ENCODE measurements at regions not wholly inside any gene's neighbourhood (a gene's known extent, or its start where the extent isn't known, plus 50 kb on each side); places are given as distances from the start of the nearest gene placed in this dataset.

DNA sequence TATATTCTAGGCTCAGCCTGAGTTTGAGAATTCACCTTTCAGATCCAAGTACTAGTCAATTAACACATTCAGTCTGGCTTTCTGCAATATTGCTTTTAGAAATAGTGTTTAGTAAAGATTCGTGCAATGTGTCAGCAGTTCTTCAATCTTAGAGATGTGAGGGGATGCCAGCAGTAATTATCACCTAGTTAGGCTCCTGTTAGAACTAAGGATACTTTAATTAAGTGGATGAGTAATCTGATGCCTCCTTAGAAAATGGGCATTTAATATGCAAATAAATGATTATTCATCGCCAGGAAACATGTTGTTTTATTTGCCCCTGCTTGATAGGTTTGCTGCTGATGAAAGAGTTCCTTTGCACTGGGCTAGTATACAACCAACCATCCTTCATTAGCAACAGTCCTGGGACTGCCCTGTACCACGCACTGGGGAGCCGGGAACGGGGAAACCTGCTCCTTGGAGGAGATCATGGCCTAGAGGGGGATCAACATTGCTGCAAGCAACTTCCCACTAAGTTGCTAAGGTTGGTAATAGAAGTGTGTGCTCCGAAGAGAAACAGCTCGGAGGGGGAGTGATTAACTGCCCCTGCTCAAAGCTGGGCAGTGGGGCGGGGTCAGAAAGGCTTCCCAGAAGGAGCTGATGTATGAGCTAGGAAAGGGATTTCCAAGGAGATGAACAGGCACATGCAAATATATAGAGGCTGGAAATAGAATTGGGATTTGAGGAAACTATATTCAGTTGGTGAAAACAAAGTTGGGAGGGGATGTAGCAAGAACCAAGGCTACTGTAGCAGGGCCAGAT lies 231.8 kb downstream of the DRD1 start:
- H3K9me3 ChIP-seq (ENCODE audit: control insufficient read depth in 1 of 2, low read length in 2 of 2) = no peaks in the 10 kb centered on the region
- H3K4me1 ChIP-seq (ENCODE audit: control insufficient read depth in 1 of 2, insufficient read depth in 2 of 2, low read length in 2 of 2) = no peaks in the 10 kb centered on the region
- H3K4me3 ChIP-seq (ENCODE audit: low read depth in 1 of 2, low read length in 2 of 2) = no peak overlapping the region
- H3K27ac ChIP-seq (ENCODE audit: low read length) = no peak overlapping the region
- H3K36me3 ChIP-seq (ENCODE audit: control insufficient read depth in 1 of 2, insufficient read depth in 2 of 2, low read length in 2 of 2) = no peaks in the 10 kb centered on the region
- H3K27me3 ChIP-seq (ENCODE audit: low read depth, low read length) = no peaks in the 10 kb centered on the region

DNA sequence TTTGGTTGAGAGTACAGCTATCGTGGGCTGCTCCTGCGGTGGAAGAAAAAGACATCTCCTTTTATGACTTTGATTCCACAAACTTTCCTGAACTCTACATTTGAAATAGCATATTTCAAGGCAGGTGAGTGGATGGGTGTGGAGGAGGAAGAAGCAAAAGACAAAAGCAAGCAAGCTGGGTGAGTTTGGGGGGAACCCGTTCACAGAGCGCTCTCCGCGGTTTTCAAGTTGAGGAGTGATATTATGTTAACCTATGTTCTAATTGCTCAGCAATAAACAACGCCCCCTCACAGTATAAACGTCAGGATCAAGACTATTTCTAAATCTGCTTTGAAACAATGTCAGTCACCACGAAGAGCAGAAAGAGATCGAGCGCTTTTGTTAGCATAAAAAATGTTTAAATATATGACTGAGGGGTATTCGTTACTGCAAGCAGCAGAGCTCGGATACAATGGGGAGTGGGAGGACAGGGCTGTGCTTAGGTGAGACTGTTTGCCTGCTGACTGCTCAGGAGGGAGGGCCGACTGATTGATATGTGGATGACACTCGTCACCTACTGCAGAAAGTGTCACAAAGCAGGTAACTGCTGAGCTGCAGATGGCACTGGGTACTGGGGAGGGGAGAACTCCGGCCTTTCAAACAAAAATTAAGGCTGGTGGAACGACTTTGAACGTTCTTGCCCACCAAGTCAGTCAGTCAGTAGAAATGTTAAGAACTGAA lies 236.5 kb downstream of the DRD1 start:
- no peak overlapping the region for H3K27ac ChIP-seq (ENCODE audit: low read length)
- H3K9me3 ChIP-seq (ENCODE audit: control insufficient read depth in 1 of 2, low read length in 2 of 2) = no peaks in the 10 kb centered on the region
- H3K27me3 ChIP-seq (ENCODE audit: low read depth, low read length) = no peaks in the 10 kb centered on the region
- no peaks in the 10 kb centered on the region for H3K36me3 ChIP-seq (ENCODE audit: control insufficient read depth in 1 of 2, insufficient read depth in 2 of 2, low read length in 2 of 2)
- H3K4me1 ChIP-seq (ENCODE audit: control insufficient read depth in 1 of 2, insufficient read depth in 2 of 2, low read length in 2 of 2) = no peaks in the 10 kb centered on the region
- H3K4me3 ChIP-seq (ENCODE audit: low read depth in 1 of 2, low read length in 2 of 2) = no peak overlapping the region

DNA sequence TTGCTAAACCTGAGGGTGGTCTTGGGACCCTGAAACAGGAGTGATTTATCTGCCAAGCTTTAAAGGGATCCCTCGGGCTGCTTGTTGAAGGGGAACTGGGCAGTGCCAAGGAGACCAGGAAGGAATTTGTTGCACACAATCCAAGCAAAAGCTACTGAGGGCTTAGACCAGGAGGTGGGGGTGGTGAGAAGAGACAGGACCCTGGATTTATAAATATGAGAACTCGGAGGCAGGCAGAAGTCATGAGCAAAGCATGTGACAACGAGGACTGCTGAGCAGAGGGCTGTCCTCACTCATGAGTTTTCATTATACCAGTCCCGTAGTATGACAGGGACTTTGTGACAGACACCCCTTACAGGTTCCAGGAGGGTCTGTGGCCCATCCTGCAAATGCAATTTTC lies 237.3 kb downstream of the DRD1 start:
- no peaks in the 10 kb centered on the region for H3K36me3 ChIP-seq (ENCODE audit: control insufficient read depth in 1 of 2, insufficient read depth in 2 of 2, low read length in 2 of 2)
- no peaks in the 10 kb centered on the region for H3K4me1 ChIP-seq (ENCODE audit: control insufficient read depth in 1 of 2, insufficient read depth in 2 of 2, low read length in 2 of 2)
- H3K4me3 ChIP-seq (ENCODE audit: low read depth in 1 of 2, low read length in 2 of 2) = no peak overlapping the region
- no peaks in the 10 kb centered on the region for H3K27me3 ChIP-seq (ENCODE audit: low read depth, low read length)
- H3K9me3 ChIP-seq (ENCODE audit: control insufficient read depth in 1 of 2, low read length in 2 of 2) = no peaks in the 10 kb centered on the region
- H3K27ac ChIP-seq (ENCODE audit: low read length) = no peak overlapping the region

DNA sequence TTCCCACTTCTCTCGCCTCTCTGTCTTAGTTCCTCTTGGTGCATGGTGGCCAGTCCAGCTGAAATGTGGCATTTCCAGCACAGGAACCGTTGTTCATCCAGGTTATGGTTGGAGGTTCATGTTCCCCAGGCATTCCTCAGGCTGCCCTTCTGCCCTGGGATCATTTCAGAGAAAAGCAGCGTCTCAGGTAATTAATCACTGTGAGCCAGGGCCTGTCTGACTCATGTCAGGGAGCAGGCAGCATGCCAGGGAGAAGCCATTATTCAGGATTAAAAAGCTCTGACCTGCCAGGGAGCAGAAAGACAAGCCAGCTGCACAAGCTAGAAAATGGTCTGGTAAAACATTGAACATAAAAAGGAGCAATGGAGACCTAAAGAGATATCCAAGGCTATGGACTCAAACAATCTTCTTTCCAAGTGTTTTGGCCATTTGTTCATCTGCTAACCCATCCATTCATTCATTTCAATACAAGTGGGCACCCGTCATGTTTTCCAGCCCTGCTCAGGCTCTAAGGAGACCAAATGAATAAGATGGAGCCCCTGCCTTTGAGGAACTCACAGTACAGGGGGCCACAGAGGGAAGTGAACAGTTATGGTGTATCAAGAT lies 241.4 kb downstream of the DRD1 start:
- H3K4me1 ChIP-seq (ENCODE audit: control insufficient read depth in 1 of 2, insufficient read depth in 2 of 2, low read length in 2 of 2) = no peaks in the 10 kb centered on the region
- H3K9me3 ChIP-seq (ENCODE audit: control insufficient read depth in 1 of 2, low read length in 2 of 2) = peaks cover 0 to 5% of the 10 kb centered on the region in 2 donors
- no peak overlapping the region for H3K4me3 ChIP-seq (ENCODE audit: low read depth in 1 of 2, low read length in 2 of 2)
- H3K27ac ChIP-seq (ENCODE audit: low read length) = no peak overlapping the region
- H3K36me3 ChIP-seq (ENCODE audit: control insufficient read depth in 1 of 2, insufficient read depth in 2 of 2, low read length in 2 of 2) = no peaks in the 10 kb centered on the region
- no peaks in the 10 kb centered on the region for H3K27me3 ChIP-seq (ENCODE audit: low read depth, low read length)

DNA sequence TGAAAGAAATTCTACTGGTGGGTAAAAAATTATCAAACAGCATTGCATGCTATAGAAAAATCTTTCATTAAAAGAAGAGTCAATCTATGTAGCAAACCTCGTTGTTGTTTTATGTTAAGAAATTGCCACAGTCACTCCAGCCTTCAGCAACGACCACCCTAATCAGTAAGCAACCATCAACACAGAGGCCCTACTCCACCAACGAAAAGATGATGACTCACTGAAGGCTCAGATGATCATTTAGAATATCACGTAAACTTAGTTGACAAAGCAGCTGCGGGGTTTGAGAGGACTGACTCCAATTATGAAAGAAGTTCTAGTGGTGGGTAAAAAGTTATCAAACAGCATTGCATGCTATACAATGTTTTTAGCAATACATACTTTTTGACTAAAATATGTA lies 242.6 kb downstream of the DRD1 start:
- Histone ChIP-seq H3K27ac (ENCODE audit: low read length) (no peak overlapping the region), H3K4me3 (ENCODE audit: low read depth in 1 of 2, low read length in 2 of 2) (no peak overlapping the region), H3K9me3 (ENCODE audit: control insufficient read depth in 1 of 2, low read length in 2 of 2) (peaks cover 0 to 5% of the 10 kb centered on the region in 2 donors), H3K36me3 (ENCODE audit: control insufficient read depth in 1 of 2, insufficient read depth in 2 of 2, low read length in 2 of 2) (no peaks in the 10 kb centered on the region), H3K27me3 (ENCODE audit: low read depth, low read length) (no peaks in the 10 kb centered on the region), H3K4me1 (ENCODE audit: control insufficient read depth in 1 of 2, insufficient read depth in 2 of 2, low read length in 2 of 2) (no peaks in the 10 kb centered on the region)

DNA sequence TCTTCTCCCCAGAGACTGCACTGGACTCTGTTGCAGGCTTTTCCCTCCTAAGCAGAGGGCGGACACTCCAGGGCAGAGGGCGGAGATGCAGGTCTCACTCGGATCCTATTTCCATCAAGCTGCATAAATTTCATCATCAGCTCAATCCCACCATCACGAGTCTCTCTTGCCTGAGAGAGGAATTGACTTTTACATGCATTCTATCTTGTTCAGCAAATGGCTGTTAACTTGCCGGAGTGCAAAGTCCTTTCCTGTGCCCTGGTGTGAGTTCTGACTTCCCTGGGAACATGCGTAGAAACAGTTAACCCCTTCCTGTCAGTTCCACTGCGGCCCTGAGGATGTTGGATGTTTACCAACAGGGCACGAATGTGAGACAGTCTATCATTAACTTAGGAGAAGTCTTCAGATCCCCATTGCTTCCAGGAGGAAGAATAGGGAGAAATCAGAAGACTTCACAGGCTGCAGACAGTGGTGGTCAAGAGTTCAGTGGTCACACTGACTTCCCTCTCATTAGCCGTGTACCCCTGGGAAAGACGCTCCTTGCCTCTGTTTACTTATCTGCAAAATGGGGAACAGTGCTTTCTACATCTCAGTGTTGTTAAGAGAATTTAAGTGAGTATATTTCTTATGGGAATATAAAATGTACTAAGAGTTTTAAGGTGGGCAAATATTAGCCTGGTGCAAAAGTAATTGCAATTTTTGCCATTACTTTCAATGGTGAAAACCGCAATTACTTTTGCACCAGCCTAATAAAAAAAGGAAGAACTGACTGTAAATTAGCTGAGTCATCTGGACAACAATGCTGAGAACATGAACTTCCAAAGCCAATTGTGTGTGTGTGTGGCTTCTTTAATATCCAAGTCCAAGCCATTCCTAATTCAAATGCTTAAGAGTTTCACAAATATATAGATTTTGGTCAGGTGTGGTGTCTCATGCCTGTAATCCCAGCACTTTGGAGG lies 248.0 kb downstream of the DRD1 start:
- H3K27ac ChIP-seq (ENCODE audit: low read length) = no peak overlapping the region
- no peaks in the 10 kb centered on the region for H3K36me3 ChIP-seq (ENCODE audit: control insufficient read depth in 1 of 2, insufficient read depth in 2 of 2, low read length in 2 of 2)
- H3K27me3 ChIP-seq (ENCODE audit: low read depth, low read length) = no peaks in the 10 kb centered on the region
- no peaks in the 10 kb centered on the region for H3K4me1 ChIP-seq (ENCODE audit: control insufficient read depth in 1 of 2, insufficient read depth in 2 of 2, low read length in 2 of 2)
- peaks cover 0 to 11% of the 10 kb centered on the region in 2 donors for H3K9me3 ChIP-seq (ENCODE audit: control insufficient read depth in 1 of 2, low read length in 2 of 2)
- no peak overlapping the region for H3K4me3 ChIP-seq (ENCODE audit: low read depth in 1 of 2, low read length in 2 of 2)

DNA sequence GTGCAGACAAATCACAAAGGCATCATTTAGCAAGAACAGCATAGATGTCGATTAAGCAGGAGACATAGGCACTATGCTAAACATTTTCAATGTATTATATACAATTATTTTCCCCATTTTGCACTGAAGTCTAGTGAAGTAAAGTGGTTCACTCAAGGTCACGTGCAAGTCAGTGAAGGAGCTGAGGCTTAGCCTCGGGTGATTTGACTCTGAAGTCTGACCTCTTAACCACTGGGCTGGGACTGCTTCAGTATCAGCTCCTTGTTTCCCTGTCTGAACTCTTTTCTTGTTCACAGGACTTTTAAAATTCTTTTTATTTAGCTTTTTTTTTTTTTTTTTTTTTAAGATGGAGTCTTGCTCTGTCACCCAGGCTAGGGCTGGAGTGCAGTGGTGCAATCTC lies 262.7 kb downstream of the DRD1 start:
- Histone ChIP-seq H3K4me1 (ENCODE audit: control insufficient read depth in 1 of 2, insufficient read depth in 2 of 2, low read length in 2 of 2) (no peaks in the 10 kb centered on the region), H3K9me3 (ENCODE audit: control insufficient read depth in 1 of 2, low read length in 2 of 2) (no peaks in the 10 kb centered on the region), H3K36me3 (ENCODE audit: control insufficient read depth in 1 of 2, insufficient read depth in 2 of 2, low read length in 2 of 2) (no peaks in the 10 kb centered on the region), H3K27me3 (ENCODE audit: low read depth, low read length) (no peaks in the 10 kb centered on the region), H3K4me3 (ENCODE audit: low read depth in 1 of 2, low read length in 2 of 2) (no peak overlapping the region), H3K27ac (ENCODE audit: low read length) (no peak overlapping the region)

DNA sequence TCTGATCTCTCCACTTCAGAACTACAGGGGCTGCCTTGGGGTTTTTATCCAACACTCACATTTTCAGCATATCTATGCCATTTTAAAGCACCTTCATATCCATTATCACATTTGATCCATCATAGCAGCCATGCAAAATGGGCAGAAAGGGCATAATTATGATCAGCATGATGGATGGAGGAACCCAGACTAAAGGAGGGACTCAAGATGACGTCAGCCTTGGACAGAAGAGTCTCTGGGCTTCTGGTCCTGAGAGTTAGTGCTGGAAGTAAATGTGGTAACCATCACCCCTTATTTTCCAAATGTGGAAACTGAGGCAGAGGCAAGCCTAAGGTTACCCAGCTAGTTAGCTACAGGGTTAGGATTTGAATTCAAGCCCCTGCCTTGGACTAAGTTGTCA lies 273.1 kb downstream of the DRD1 start:
- H3K27me3 ChIP-seq (ENCODE audit: low read depth, low read length) = no peaks in the 10 kb centered on the region
- no peak overlapping the region for H3K4me3 ChIP-seq (ENCODE audit: low read depth in 1 of 2, low read length in 2 of 2)
- H3K4me1 ChIP-seq (ENCODE audit: control insufficient read depth in 1 of 2, insufficient read depth in 2 of 2, low read length in 2 of 2) = no peaks in the 10 kb centered on the region
- no peaks in the 10 kb centered on the region for H3K36me3 ChIP-seq (ENCODE audit: control insufficient read depth in 1 of 2, insufficient read depth in 2 of 2, low read length in 2 of 2)
- no peaks in the 10 kb centered on the region for H3K9me3 ChIP-seq (ENCODE audit: control insufficient read depth in 1 of 2, low read length in 2 of 2)
- H3K27ac ChIP-seq (ENCODE audit: low read length) = no peak overlapping the region

DNA sequence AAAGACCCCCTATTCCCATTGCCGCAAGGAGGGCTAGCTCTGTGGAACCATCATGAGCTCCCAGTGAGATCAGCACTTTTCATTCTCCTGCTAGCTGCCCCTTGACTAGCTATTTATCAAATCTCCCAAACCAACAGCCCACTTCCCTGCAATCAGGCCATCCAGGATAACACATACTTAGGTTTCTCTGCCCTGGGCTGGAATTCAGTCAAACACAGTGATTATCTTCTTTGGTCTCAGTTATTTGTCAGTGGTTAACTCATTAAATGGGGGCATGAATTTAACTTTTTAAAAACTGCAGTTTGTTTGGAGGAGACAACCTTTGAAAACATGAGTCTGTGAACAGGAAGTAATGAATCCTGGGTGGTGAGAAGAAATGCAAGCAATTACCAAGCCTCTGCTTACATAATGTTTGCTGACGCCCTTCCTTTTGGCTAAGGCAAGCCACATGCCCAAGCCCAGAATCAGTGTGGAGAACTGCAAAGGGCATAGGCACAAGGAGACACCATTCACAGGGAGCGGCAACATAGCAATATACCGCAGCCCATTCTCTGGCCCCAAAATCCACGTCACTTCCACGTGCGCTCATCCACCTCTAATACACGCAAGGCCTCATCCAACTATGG lies 275.0 kb downstream of the DRD1 start:
- Histone ChIP-seq H3K4me1 (ENCODE audit: control insufficient read depth in 1 of 2, insufficient read depth in 2 of 2, low read length in 2 of 2) (no peaks in the 10 kb centered on the region), H3K4me3 (ENCODE audit: low read depth in 1 of 2, low read length in 2 of 2) (no peak overlapping the region), H3K27me3 (ENCODE audit: low read depth, low read length) (no peaks in the 10 kb centered on the region), H3K27ac (ENCODE audit: low read length) (no peak overlapping the region), H3K36me3 (ENCODE audit: control insufficient read depth in 1 of 2, insufficient read depth in 2 of 2, low read length in 2 of 2) (no peaks in the 10 kb centered on the region), H3K9me3 (ENCODE audit: control insufficient read depth in 1 of 2, low read length in 2 of 2) (no peaks in the 10 kb centered on the region)

DNA sequence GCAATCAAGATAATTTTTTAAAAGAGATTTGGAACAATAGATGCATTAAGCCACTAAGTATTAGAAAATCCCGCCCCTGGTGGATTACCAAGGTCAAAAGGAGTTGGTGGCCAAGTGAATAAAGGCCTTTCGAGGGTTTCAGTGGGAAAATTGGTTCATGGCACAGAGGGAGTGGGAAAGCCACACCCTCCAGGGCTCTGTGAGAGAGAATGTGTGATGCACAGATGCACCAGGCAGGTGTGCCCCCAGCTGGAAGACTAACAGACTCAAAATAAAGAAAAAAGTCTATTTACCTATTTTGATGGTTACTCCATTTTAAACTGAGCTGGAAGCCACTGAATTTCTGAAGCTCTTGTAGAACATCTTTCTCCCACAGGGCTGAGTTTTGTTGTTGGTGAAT lies 278.0 kb downstream of the DRD1 start:
- no peak overlapping the region for H3K4me3 ChIP-seq (ENCODE audit: low read depth in 1 of 2, low read length in 2 of 2)
- H3K9me3 ChIP-seq (ENCODE audit: control insufficient read depth in 1 of 2, low read length in 2 of 2) = no peaks in the 10 kb centered on the region
- no peaks in the 10 kb centered on the region for H3K36me3 ChIP-seq (ENCODE audit: control insufficient read depth in 1 of 2, insufficient read depth in 2 of 2, low read length in 2 of 2)
- H3K27me3 ChIP-seq (ENCODE audit: low read depth, low read length) = no peaks in the 10 kb centered on the region
- H3K4me1 ChIP-seq (ENCODE audit: control insufficient read depth in 1 of 2, insufficient read depth in 2 of 2, low read length in 2 of 2) = no peaks in the 10 kb centered on the region
- no peak overlapping the region for H3K27ac ChIP-seq (ENCODE audit: low read length)
